AG09309 (cell line): ENCODE measurements at regions not wholly inside any gene's neighbourhood (a gene's known extent, or its start where the extent isn't known, plus 50 kb on each side); places are given as distances from the start of the nearest gene placed in this dataset.

Source experiments
- DNase-seq: peaks from one replicate; pipeline ENCODE4 v3.0.0-alpha.2; 2010; ENCODE audit warnings: low read depth
- H3K4me3 ChIP-seq: 2 replicates; pipeline ENCODE4 v1.5.1; 2011; ENCODE audit warnings: mild to moderate bottlenecking, low read depth, low read length, moderate library complexity; ENCODE audit not compliant: control insufficient read depth
- TF ChIP-seq, protein P1 (sequence below): IDR thresholded peaks from 2 replicates; pipeline ENCODE4 v1.5.1; 2011; ENCODE audit warnings: mild to moderate bottlenecking, low read depth, low read length, inconsistent platforms; ENCODE audit not compliant: insufficient read depth, control insufficient read depth; ENCODE audit errors: missing control alignments

GRCh38 chr7:130877236-130877990 lies 143.4 kb upstream of the KLF14 start:
- no peak for DNase-seq
- TF ChIP-seq, protein P1, sequence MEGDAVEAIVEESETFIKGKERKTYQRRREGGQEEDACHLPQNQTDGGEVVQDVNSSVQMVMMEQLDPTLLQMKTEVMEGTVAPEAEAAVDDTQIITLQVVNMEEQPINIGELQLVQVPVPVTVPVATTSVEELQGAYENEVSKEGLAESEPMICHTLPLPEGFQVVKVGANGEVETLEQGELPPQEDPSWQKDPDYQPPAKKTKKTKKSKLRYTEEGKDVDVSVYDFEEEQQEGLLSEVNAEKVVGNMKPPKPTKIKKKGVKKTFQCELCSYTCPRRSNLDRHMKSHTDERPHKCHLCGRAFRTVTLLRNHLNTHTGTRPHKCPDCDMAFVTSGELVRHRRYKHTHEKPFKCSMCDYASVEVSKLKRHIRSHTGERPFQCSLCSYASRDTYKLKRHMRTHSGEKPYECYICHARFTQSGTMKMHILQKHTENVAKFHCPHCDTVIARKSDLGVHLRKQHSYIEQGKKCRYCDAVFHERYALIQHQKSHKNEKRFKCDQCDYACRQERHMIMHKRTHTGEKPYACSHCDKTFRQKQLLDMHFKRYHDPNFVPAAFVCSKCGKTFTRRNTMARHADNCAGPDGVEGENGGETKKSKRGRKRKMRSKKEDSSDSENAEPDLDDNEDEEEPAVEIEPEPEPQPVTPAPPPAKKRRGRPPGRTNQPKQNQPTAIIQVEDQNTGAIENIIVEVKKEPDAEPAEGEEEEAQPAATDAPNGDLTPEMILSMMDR = no peak
- H3K4me3 ChIP-seq = no peak overlapping the region

DNA sequence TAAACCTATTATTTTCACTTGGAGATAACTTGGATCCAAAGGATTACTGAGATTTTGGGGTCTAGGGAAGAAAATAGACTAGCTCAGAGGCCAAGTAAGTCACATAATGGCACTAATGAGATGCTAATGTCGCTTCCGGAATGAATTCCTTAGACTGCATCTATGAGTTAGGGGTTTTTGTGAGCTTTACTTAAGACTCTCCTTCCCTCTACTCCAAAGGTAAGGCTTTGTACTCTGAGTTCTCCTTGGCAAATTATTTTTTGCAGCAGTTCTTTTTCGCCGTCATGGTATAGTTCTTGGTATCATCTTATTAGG lies 143.9 kb upstream of the KLF14 start:
- TF ChIP-seq, protein P1 = no peak
- H3K4me3 ChIP-seq = no peak overlapping the region
- no peak for DNase-seq

GRCh38 chr7:130878785-130879184 lies 144.8 kb upstream of the KLF14 start:
- H3K4me3 ChIP-seq = no peak overlapping the region
- TF ChIP-seq, protein P1 = no peak
- no peak for DNase-seq

DNA sequence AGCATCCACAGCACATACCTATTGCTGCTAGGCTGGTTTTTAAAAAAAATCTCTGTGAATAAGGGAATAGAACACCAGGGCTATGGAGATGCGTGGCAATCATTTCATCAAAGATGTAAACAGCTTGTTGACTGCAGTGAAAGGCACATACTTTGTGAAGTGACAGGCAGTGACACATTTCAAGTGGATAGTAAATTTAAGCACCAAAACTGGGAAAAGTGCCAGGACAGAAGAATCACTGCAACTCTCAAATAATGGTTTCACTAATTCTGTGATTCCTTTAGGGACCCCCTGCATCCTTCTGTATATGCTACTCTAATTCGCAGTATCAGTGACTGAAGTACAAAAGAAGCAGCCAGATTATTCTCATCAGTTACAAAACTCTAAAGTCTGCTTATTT lies 145.2 kb upstream of the KLF14 start:
- H3K4me3 ChIP-seq = no peak overlapping the region
- DNase-seq = no peak
- TF ChIP-seq, protein P1 = no peak

DNA sequence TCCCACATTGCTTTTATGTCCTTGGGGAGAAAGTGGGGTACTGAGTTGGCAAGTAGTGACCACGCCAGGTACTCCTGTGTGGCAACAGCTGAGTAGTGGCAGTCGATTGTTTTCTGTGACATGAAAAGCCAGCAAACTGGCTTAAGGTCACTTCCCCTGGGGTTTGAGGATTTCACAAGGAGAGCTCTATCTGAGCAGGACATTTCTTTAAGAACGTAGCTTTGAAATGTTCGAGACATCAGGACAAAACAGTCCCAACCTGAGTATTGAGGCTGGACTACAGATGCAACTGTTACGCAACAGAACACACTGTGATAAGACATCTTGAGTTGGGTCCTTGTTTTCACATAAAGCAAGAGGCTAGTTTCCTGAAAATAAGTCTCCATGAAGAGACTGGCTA lies 146.7 kb upstream of the KLF14 start:
- TF ChIP-seq, protein P1 = no peak
- DNase-seq = no peak

DNA sequence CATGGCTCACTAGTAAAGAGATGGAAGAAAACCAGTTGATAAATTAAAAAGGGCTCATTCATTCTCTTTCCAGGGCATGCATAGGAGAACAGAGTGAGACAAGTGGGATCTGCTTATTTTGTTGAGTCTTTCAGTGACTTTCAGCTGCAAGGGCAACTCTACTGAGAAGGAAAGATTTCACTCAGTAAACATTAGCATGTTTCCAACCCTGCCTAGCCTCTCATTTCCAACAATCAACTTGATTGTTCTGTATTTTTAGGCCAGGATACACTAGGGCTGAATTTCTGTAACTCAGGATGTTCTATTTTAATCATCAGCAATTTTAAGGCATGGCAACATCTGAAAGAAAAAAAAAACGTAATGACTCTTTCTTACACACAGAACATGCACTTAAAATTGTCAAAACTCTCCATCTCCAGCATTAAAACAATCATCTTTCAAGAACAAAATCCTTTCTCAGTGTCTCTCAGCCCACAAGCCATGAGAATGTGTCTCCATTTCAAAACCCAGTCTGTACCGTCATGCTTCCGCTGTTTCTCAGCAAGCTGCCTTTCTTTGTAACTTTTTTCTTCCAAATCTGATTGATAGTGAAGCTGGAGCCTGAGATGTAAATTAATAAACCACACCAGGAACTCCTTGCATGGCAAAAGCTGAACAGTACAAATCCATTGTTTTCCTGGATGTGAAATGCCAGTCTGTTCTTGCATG lies 147.2 kb upstream of the KLF14 start:
- TF ChIP-seq, protein P1 = no peak
- DNase-seq = no peak
- no peak overlapping the region for H3K4me3 ChIP-seq

More for the DNA sequence above, 146.7 kb upstream of the KLF14 start:
- no peak overlapping the region for H3K4me3 ChIP-seq
